Gastrocnemius medialis (tissue), 4 donors: ENCODE measurements at regions not wholly inside any gene's neighbourhood (a gene's known extent, or its start where the extent isn't known, plus 50 kb on each side); places are given as distances from the start of the nearest gene placed in this dataset.

Source experiments
- ATAC-seq, 2 donors: fragments of 150-250 bp; one replicate each; pipeline ENCODE4 v1.9.1; 2016
- DNase-seq, 2 donors: peaks; one replicate each; pipeline ENCODE4 v3.0.0-alpha.2; 2019
- H3K27ac ChIP-seq, 4 donors: fragments of 200-600 bp; sonication (generic); 1 replicate in 1 of 4; 2 replicates in 3 of 4; pipeline ENCODE4 v1.5.1; 2016 to 2018; ENCODE audit warnings: mild to moderate bottlenecking in 2 of 4, moderate library complexity in 1 of 4
- H3K27me3 ChIP-seq, 3 donors: fragments of 200-600 bp; sonication (generic) in 2 of 3; 1 replicate in 1 of 3; 2 replicates in 2 of 3; pipeline versions ENCODE4 v1.5.1 to v1.6.0; 2016 to 2019; ENCODE audit warnings: mild to moderate bottlenecking in 1 of 3, moderate library complexity in 1 of 3
- H3K36me3 ChIP-seq, 2 donors: fragments of 200-600 bp; sonication (generic) in 1 of 2; one replicate each; pipeline ENCODE4 v1.5.1; 2017 to 2018
- H3K4me1 ChIP-seq, 2 donors: fragments of 200-600 bp; sonication (generic) in 1 of 2; one replicate each; pipeline ENCODE4 v1.5.1; 2016 to 2017; ENCODE audit warnings: mild to moderate bottlenecking in 2 of 2
- H3K4me3 ChIP-seq, 4 donors: fragments of 200-600 bp; sonication (generic) in 3 of 4; 1 replicate in 1 of 4; 2 replicates in 3 of 4; pipeline ENCODE4 v1.5.1; 2016 to 2019; ENCODE audit warnings: mild to moderate bottlenecking in 2 of 4
- H3K9me3 ChIP-seq, 3 donors: fragments of 200-600 bp; sonication (generic) in 2 of 3; 1 replicate in 1 of 3; 2 replicates in 2 of 3; pipeline ENCODE4 v1.5.1; 2016 to 2019
- CTCF ChIP-seq, 5 experiments: fragments of 450-650 bp in 3 of 5; fragments of 200-600 bp in 2 of 5; sonication (generic) in 2 of 5; IDR thresholded peaks in 4 of 5; conservative IDR thresholded peaks in 1 of 5; 1 replicate in 4 of 5; 2 replicates in 1 of 5; pipeline ENCODE4 v1.5.1; 2016 to 2019; ENCODE audit warnings: antibody characterized with exemption in 5 of 5, mild to moderate bottlenecking in 3 of 5, moderate library complexity in 3 of 5
- POLR2A ChIP-seq, 2 donors: fragments of 450-650 bp; IDR thresholded peaks; one replicate each; pipeline ENCODE4 v1.6.1; 2017; ENCODE audit warnings: antibody characterized with exemption in 2 of 2, mild to moderate bottlenecking in 2 of 2, moderate library complexity in 2 of 2
- in situ Hi-C, 4 donors: fragments of 200-750 bp; cut with MboI; loops; one replicate each; pipeline versions ENCODE4 v1.15.0 to v1.8.0; 2017; ENCODE audit warnings: low sequenced_read_pairs in 4 of 4
- intact Hi-C: fragments of 100-400 bp; cut with DNase I; formaldehyde crosslinking; loops from one replicate; pipeline ENCODE4 v1.15.1; 2023; ENCODE audit warnings: low total_unique reads

- no peaks in the 10 kb centered on the region for H3K36me3 ChIP-seq
- intact Hi-C loops: no loop called here
- no peak for DNase-seq
- H3K9me3 ChIP-seq: no peaks in the 10 kb centered on the region
- H3K4me1 ChIP-seq: no peaks in the 10 kb centered on the region
- in situ Hi-C loops: no loop called here
- ATAC-seq: no peak
- H3K27ac ChIP-seq: no peak overlapping the region
- TF ChIP-seq POLR2A (IDR thresholded peaks at IDR 0.05): no peak
- no peak for TF ChIP-seq CTCF (IDR thresholded peaks at IDR 0.05 in 4 of 5, conservative IDR thresholded peaks at IDR 0.05 in 1 of 5)
- H3K4me3 ChIP-seq: no peak overlapping the region
- H3K27me3 ChIP-seq: no peaks in the 10 kb centered on the region
Observed at GRCh38 chr4:138925495-138925894, 90.1 kb upstream of the NOCT start.

- in situ Hi-C loops (no loop called here), intact Hi-C loops (no loop called here)
- H3K36me3 ChIP-seq: no peaks in the 10 kb centered on the region
- peaks cover 3 to 8% of the 10 kb centered on the region in 2 donors for H3K4me1 ChIP-seq
- H3K27ac ChIP-seq: no peak overlapping the region
- H3K27me3 ChIP-seq: no peaks in the 10 kb centered on the region
- no peaks in the 10 kb centered on the region for H3K9me3 ChIP-seq
- peak; percentile 28 to 61 (median 54) for TF ChIP-seq CTCF (IDR thresholded peaks at IDR 0.05 in 4 of 5, conservative IDR thresholded peaks at IDR 0.05 in 1 of 5)
- no peak for TF ChIP-seq POLR2A (IDR thresholded peaks at IDR 0.05)
- peak; percentile 16 to 55 for DNase-seq
- peak; percentile 91 to 93 for ATAC-seq
- H3K4me3 ChIP-seq: no peak overlapping the region
Observed at GRCh38 chr4:138919094-138919936, 96.3 kb upstream of the NOCT start.

- no peak overlapping the region for H3K27ac ChIP-seq
- no peaks in the 10 kb centered on the region for H3K36me3 ChIP-seq
- TF ChIP-seq CTCF (IDR thresholded peaks at IDR 0.05 in 4 of 5, conservative IDR thresholded peaks at IDR 0.05 in 1 of 5): no peak
- no peak for TF ChIP-seq POLR2A (IDR thresholded peaks at IDR 0.05)
- no peak for DNase-seq
- ATAC-seq: no peak
- H3K4me1 ChIP-seq: peaks cover 3 to 8% of the 10 kb centered on the region in 2 donors
- H3K27me3 ChIP-seq: no peaks in the 10 kb centered on the region
- no peak overlapping the region for H3K4me3 ChIP-seq
- H3K9me3 ChIP-seq: no peaks in the 10 kb centered on the region
- in situ Hi-C loops: no loop called here
- intact Hi-C loops: no loop called here
Observed at GRCh38 chr4:138918169-138918869, 97.3 kb upstream of the NOCT start.

GRCh38 chr4:138916763-138917162 is 98.8 kb upstream of the NOCT start:
- TF ChIP-seq CTCF (IDR thresholded peaks at IDR 0.05 in 4 of 5, conservative IDR thresholded peaks at IDR 0.05 in 1 of 5): no peak
- TF ChIP-seq POLR2A (IDR thresholded peaks at IDR 0.05): no peak
- ATAC-seq (no peak), DNase-seq (no peak)
- Histone ChIP-seq H3K27ac (no peak overlapping the region), H3K4me3 (no peak overlapping the region), H3K36me3 (no peaks in the 10 kb centered on the region), H3K4me1 (peaks cover 7 to 8% of the 10 kb centered on the region in 2 donors), H3K9me3 (no peaks in the 10 kb centered on the region), H3K27me3 (no peaks in the 10 kb centered on the region)
- in situ Hi-C loops (no loop called here), intact Hi-C loops (no loop called here)
